ENCODE measurements at regions not wholly inside any gene's neighbourhood (a gene's known extent, or its start where the extent isn't known, plus 50 kb on each side); places are given as distances from the start of the nearest gene placed in this dataset.

GRCh38 chr2:186433040-186433439 is 53.0 kb upstream of the ZC3H15 start:
- no peak overlapping the region for H3K4me3 ChIP-seq (ENCODE audit: low read length, poor library complexity, severe bottlenecking)
- no peak overlapping the region for H3K4me2 ChIP-seq (ENCODE audit: low read depth, low read length, poor library complexity, severe bottlenecking)
- no peaks in the 10 kb centered on the region for H3K4me1 ChIP-seq (ENCODE audit: insufficient read depth, low read length, poor library complexity, severe bottlenecking)
- H3F3A ChIP-seq (ENCODE audit: low read depth), result no peaks in the 10 kb centered on the region
- no peak overlapping the region for H3K9ac ChIP-seq (ENCODE audit: low read depth, low read length, poor library complexity, severe bottlenecking)
- no peaks in the 10 kb centered on the region for H3K79me2 ChIP-seq (ENCODE audit: insufficient read depth, low read length)
- H3K36me3 ChIP-seq (ENCODE audit: insufficient read depth, low read length), result no peaks in the 10 kb centered on the region
- no peaks in the 10 kb centered on the region for H3K27me3 ChIP-seq (ENCODE audit: insufficient read depth, low read length, poor library complexity, severe bottlenecking)
- no peak overlapping the region for H2AFZ ChIP-seq (ENCODE audit: low read length)
- no peaks in the 10 kb centered on the region for H4K20me1 ChIP-seq (ENCODE audit: insufficient read depth, low read length, poor library complexity, severe bottlenecking)
- peaks cover 8% of the 10 kb centered on the region; the same call in 1 of the 2 replicates for H3K9me3 ChIP-seq (ENCODE audit: insufficient read depth, low read depth, low read length)
- TF ChIP-seq EZH2phosphoT487 (IDR thresholded peaks at IDR 0.05; ENCODE audit: borderline replicate concordance) (no peak), CTCF (conservative IDR thresholded peaks at IDR 0.05; ENCODE audit: low read length) (no peak)
- no peaks in the 10 kb centered on the region for H3K9me2 ChIP-seq (replicated peaks; ENCODE audit: low read depth, low read length)

GRCh38 chr2:186433777-186434432 is 52.2 kb upstream of the ZC3H15 start:
- no peak overlapping the region for H3K4me2 ChIP-seq (ENCODE audit: low read depth, low read length, poor library complexity, severe bottlenecking)
- TF ChIP-seq CTCF (conservative IDR thresholded peaks at IDR 0.05; ENCODE audit: low read length), result no peak
- no peak for TF ChIP-seq EZH2phosphoT487 (IDR thresholded peaks at IDR 0.05; ENCODE audit: borderline replicate concordance)
- no peaks in the 10 kb centered on the region for H3K36me3 ChIP-seq (ENCODE audit: insufficient read depth, low read length)
- no peaks in the 10 kb centered on the region for H3K4me1 ChIP-seq (ENCODE audit: insufficient read depth, low read length, poor library complexity, severe bottlenecking)
- no peaks in the 10 kb centered on the region for H4K20me1 ChIP-seq (ENCODE audit: insufficient read depth, low read length, poor library complexity, severe bottlenecking)
- H3K27me3 ChIP-seq (ENCODE audit: insufficient read depth, low read length, poor library complexity, severe bottlenecking), result no peaks in the 10 kb centered on the region
- H3K79me2 ChIP-seq (ENCODE audit: insufficient read depth, low read length), result no peaks in the 10 kb centered on the region
- no peaks in the 10 kb centered on the region for H3K9me2 ChIP-seq (replicated peaks; ENCODE audit: low read depth, low read length)
- H3K9me3 ChIP-seq (ENCODE audit: insufficient read depth, low read depth, low read length), result peaks cover 10% of the 10 kb centered on the region; the same call in 1 of the 2 replicates
- no peak overlapping the region for H3K4me3 ChIP-seq (ENCODE audit: low read length, poor library complexity, severe bottlenecking)
- no peaks in the 10 kb centered on the region for H3F3A ChIP-seq (ENCODE audit: low read depth)
- no peak overlapping the region for H3K9ac ChIP-seq (ENCODE audit: low read depth, low read length, poor library complexity, severe bottlenecking)
- no peak overlapping the region for H2AFZ ChIP-seq (ENCODE audit: low read length)

Data from Loucy (cell line).